ENCODE measurements at regions not wholly inside any gene's neighbourhood (a gene's known extent, or its start where the extent isn't known, plus 50 kb on each side); places are given as distances from the start of the nearest gene placed in this dataset.

- no peak for TF ChIP-seq CTCF (IDR thresholded peaks at IDR 0.05; ENCODE audit: borderline replicate concordance, insufficient read depth, low read depth, low read length)
- H3K4me3 ChIP-seq (ENCODE audit: low read depth, low read length), result no peak overlapping the region
Measured at GRCh38 chr10:129165076-129165720, 301.8 kb upstream of the MGMT start.

- H3K4me3 ChIP-seq (ENCODE audit: low read depth, low read length), result no peak overlapping the region
- no peak for TF ChIP-seq CTCF (IDR thresholded peaks at IDR 0.05; ENCODE audit: borderline replicate concordance, insufficient read depth, low read depth, low read length)
Measured at GRCh38 chr10:129165770-129166169, 301.3 kb upstream of the MGMT start.

DNA sequence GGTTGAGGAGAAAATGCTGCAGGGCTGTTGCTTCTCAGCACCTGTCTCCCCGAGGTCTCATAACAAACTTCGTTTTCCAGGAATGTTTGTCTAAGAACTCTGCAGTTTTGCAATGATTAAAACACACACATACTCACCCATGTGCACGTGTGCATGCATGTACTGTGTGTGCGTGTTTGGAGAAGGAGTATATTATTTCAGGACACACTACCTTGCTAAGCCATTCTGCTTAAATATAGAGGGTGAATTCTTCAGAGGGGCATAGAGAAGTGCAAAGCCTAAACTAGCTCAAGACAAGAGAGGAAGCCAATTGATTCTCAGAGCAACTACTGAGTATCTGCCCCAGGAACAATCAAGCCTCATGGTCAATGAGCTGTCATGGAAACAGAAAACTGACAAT is 298.4 kb upstream of the MGMT start:
- no peak for TF ChIP-seq CTCF (IDR thresholded peaks at IDR 0.05; ENCODE audit: borderline replicate concordance, insufficient read depth, low read depth, low read length)
- H3K4me3 ChIP-seq (ENCODE audit: low read depth, low read length), result no peak overlapping the region

DNA sequence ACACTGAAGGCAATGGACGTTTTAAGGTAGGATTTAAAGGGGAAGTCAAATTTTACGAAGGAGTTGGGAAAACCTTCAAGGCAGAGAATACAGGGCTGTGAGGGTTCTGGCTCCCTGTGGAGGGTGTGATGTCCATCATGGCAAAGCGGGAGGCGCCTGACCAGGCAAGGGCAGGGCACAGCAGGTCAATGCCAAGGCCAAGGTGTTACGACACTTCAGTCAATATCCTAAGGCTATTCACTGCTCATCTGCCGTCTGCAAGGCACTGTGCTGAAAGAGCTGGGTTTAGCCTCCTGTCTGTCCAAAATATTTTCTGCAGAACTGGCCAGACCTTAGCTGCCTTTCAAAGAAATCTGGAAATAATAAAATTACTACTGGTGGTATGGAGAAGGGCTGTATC is 297.9 kb upstream of the MGMT start:
- no peak overlapping the region for H3K4me3 ChIP-seq (ENCODE audit: low read depth, low read length)
- no peak for TF ChIP-seq CTCF (IDR thresholded peaks at IDR 0.05; ENCODE audit: borderline replicate concordance, insufficient read depth, low read depth, low read length)

DNA sequence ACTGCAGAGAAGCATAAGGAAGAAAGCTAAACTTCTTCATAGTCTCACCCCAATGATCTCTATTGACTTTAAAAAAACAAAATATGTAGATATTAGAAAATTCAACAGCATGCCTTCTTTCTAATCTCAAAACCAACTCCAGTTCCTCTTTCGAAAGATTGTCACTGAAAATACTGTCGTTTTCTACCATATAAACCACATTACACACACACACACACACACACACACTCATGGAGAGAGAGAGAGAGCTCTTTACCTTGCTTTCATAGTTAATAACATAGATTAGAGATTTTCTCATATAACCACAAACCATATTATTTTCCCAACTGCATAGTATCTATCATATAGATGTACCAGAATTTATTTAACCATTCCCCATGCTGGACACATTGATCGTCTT is 296.2 kb upstream of the MGMT start:
- TF ChIP-seq CTCF (IDR thresholded peaks at IDR 0.05; ENCODE audit: borderline replicate concordance, insufficient read depth, low read depth, low read length), result no peak
- no peak overlapping the region for H3K4me3 ChIP-seq (ENCODE audit: low read depth, low read length)

- no peak overlapping the region for H3K4me3 ChIP-seq (ENCODE audit: low read depth, low read length)
- no peak for TF ChIP-seq CTCF (IDR thresholded peaks at IDR 0.05; ENCODE audit: borderline replicate concordance, insufficient read depth, low read depth, low read length)
Measured at GRCh38 chr10:129171812-129172211, 295.2 kb upstream of the MGMT start.

GRCh38 chr10:129174232-129175014 is 292.6 kb upstream of the MGMT start:
- no peak for TF ChIP-seq CTCF (IDR thresholded peaks at IDR 0.05; ENCODE audit: borderline replicate concordance, insufficient read depth, low read depth, low read length)
- no peak overlapping the region for H3K4me3 ChIP-seq (ENCODE audit: low read depth, low read length)
